Tibial nerve (tissue), 3 donors: ENCODE measurements at regions not wholly inside any gene's neighbourhood (a gene's known extent, or its start where the extent isn't known, plus 50 kb on each side); places are given as distances from the start of the nearest gene placed in this dataset.

Source experiments
- CTCF ChIP-seq, 5 experiments: fragments of 200-600 bp in 3 of 5; fragments of 450-650 bp in 2 of 5; sonication (generic) in 3 of 5; IDR thresholded peaks; one replicate each; pipeline ENCODE4 v1.5.1; 2016 to 2019; ENCODE audit warnings: antibody characterized with exemption in 5 of 5, mild to moderate bottlenecking in 3 of 5, moderate library complexity in 2 of 5
- POLR2A ChIP-seq, 2 donors: fragments of 450-650 bp; IDR thresholded peaks; one replicate each; pipeline ENCODE4 v1.6.1; 2017; ENCODE audit warnings: antibody characterized with exemption in 2 of 2, mild to moderate bottlenecking in 2 of 2, moderate library complexity in 2 of 2

GRCh38 chr12:89895101-89895500 is 186.5 kb upstream of the ATP2B1 start:
- TF ChIP-seq CTCF (IDR thresholded peaks at IDR 0.05), result no peak
- TF ChIP-seq POLR2A (IDR thresholded peaks at IDR 0.05), result no peak
